OCI-LY1 (cell line): ENCODE measurements at regions not wholly inside any gene's neighbourhood (a gene's known extent, or its start where the extent isn't known, plus 50 kb on each side); places are given as distances from the start of the nearest gene placed in this dataset.

Source experiments
- H2AFZ ChIP-seq: fragments of 200-600 bp; sonication (generic), shearing (Covaris generic); 2 replicates; pipeline ENCODE4 v1.6.0; 2014; ENCODE audit warnings: antibody characterized with exemption, mild to moderate bottlenecking, low read length
- H3F3A ChIP-seq: fragments of 200-600 bp; sonication (generic), shearing (Covaris generic); 2 replicates; pipeline ENCODE4 v1.6.0; 2014; ENCODE audit warnings: mild to moderate bottlenecking, antibody characterized with exemption, low read length, moderate library complexity; ENCODE audit not compliant: insufficient read depth
- H3K27ac ChIP-seq: fragments of 200-600 bp; sonication (generic); 2 replicates; pipeline ENCODE4 v1.5.1; 2014; ENCODE audit warnings: low read length, mixed run types, mild to moderate bottlenecking, low read depth; ENCODE audit not compliant: poor library complexity, severe bottlenecking
- H3K27me3 ChIP-seq: fragments of 200-600 bp; sonication (generic); 2 replicates; pipeline ENCODE4 v1.6.0; 2014; ENCODE audit warnings: antibody characterized with exemption, mild to moderate bottlenecking, low read length, moderate library complexity; ENCODE audit not compliant: insufficient read depth
- H3K36me3 ChIP-seq: fragments of 200-600 bp; sonication (generic); 2 replicates; pipeline ENCODE4 v1.6.1; 2014; ENCODE audit warnings: mild to moderate bottlenecking, antibody characterized with exemption, low read length, moderate library complexity, mixed read lengths; ENCODE audit not compliant: insufficient read depth
- H3K4me1 ChIP-seq: fragments of 200-600 bp; sonication (generic); 2 replicates; pipeline ENCODE4 v1.5.1; 2014; ENCODE audit warnings: mild to moderate bottlenecking, low read length, moderate library complexity; ENCODE audit not compliant: insufficient read depth, severe bottlenecking
- H3K4me2 ChIP-seq: fragments of 200-600 bp; sonication (generic), shearing (Covaris generic); 2 replicates; pipeline ENCODE4 v1.6.1; 2014; ENCODE audit warnings: low read length
- H3K4me3 ChIP-seq: fragments of 200-600 bp; sonication (generic); 2 replicates; pipeline ENCODE4 v1.5.1; 2014; ENCODE audit warnings: low read length, low read depth, mild to moderate bottlenecking, mixed read lengths; ENCODE audit not compliant: poor library complexity, severe bottlenecking
- H3K79me2 ChIP-seq: fragments of 200-600 bp; shearing (Covaris generic); 2 replicates; pipeline ENCODE4 v1.6.1; 2016; ENCODE audit warnings: mixed run types, low read length, mixed read lengths; ENCODE audit not compliant: insufficient read depth
- H3K9ac ChIP-seq: fragments of 200-600 bp; sonication (generic), shearing (Covaris generic); 2 replicates; pipeline ENCODE4 v1.6.1; 2014; ENCODE audit warnings: mild to moderate bottlenecking, low read length, mixed read lengths
- H3K9me2 ChIP-seq: fragments of 200-600 bp; sonication (generic), shearing (Covaris generic); 2 replicates; pipeline ENCODE4 v1.6.1; 2014; ENCODE audit warnings: low read depth, mild to moderate bottlenecking, low read length, mixed read lengths
- H3K9me3 ChIP-seq: fragments of 200-600 bp; shearing (Covaris generic); 2 replicates; pipeline ENCODE4 v1.6.1; 2014; ENCODE audit warnings: low read length, mixed read lengths
- H4K20me1 ChIP-seq: fragments of 200-600 bp; sonication (generic), shearing (Covaris generic); 2 replicates; pipeline ENCODE4 v1.6.0; 2016; ENCODE audit warnings: mild to moderate bottlenecking, low read length; ENCODE audit not compliant: insufficient read depth
- CTCF ChIP-seq: fragments of 200-600 bp; sonication (generic), shearing (Covaris generic); IDR thresholded peaks from 2 replicates; pipeline ENCODE4 v1.5.1; 2017; ENCODE audit warnings: mild to moderate bottlenecking, antibody characterized with exemption, low read length, moderate library complexity, mixed read lengths
- EZH2 ChIP-seq: fragments of 200-600 bp; sonication (generic), shearing (Covaris generic); IDR thresholded peaks from 2 replicates; pipeline ENCODE4 v1.8.0; 2017; ENCODE audit warnings: borderline replicate concordance, mixed run types, mild to moderate bottlenecking, antibody characterized with exemption, low read length, moderate library complexity, mixed read lengths

- no peaks in the 10 kb centered on the region for H3K9me2 ChIP-seq
- no peak overlapping the region for H2AFZ ChIP-seq
- no peaks in the 10 kb centered on the region for H3K79me2 ChIP-seq
- no peaks in the 10 kb centered on the region for H3K27me3 ChIP-seq
- H3K36me3 ChIP-seq: no peaks in the 10 kb centered on the region
- no peaks in the 10 kb centered on the region for H3K4me1 ChIP-seq
- no peaks in the 10 kb centered on the region for H3F3A ChIP-seq
- no peak for TF ChIP-seq EZH2
- TF ChIP-seq CTCF: no peak
- no peaks in the 10 kb centered on the region for H4K20me1 ChIP-seq
- no peak overlapping the region for H3K4me3 ChIP-seq
- H3K9me3 ChIP-seq: no peaks in the 10 kb centered on the region
- no peak overlapping the region for H3K9ac ChIP-seq
- H3K4me2 ChIP-seq: no peak overlapping the region
- H3K27ac ChIP-seq: no peak overlapping the region
Measured at GRCh38 chr4:154064244-154064643, 275.4 kb upstream of the SFRP2 start.

GRCh38 chr4:154049457-154050181 is 260.7 kb upstream of the SFRP2 start:
- H4K20me1 ChIP-seq: no peaks in the 10 kb centered on the region
- H3K4me2 ChIP-seq: no peak overlapping the region
- no peak overlapping the region for H3K27ac ChIP-seq
- TF ChIP-seq EZH2 (no peak), CTCF (no peak; the same call in 1 of the 2 replicates)
- no peak overlapping the region for H3K9ac ChIP-seq
- H3K79me2 ChIP-seq: no peaks in the 10 kb centered on the region
- no peaks in the 10 kb centered on the region for H3K36me3 ChIP-seq
- H3K27me3 ChIP-seq: no peaks in the 10 kb centered on the region
- H3K4me3 ChIP-seq: no peak overlapping the region
- H2AFZ ChIP-seq: no peak overlapping the region
- no peaks in the 10 kb centered on the region for H3K9me2 ChIP-seq
- H3F3A ChIP-seq: no peaks in the 10 kb centered on the region
- H3K9me3 ChIP-seq: no peaks in the 10 kb centered on the region
- H3K4me1 ChIP-seq: no peaks in the 10 kb centered on the region

GRCh38 chr4:154047733-154048132 is 258.9 kb upstream of the SFRP2 start:
- H3K27me3 ChIP-seq: no peaks in the 10 kb centered on the region

More at GRCh38 chr4:154047733-154048132, 258.9 kb upstream of the SFRP2 start:
- TF ChIP-seq EZH2 (no peak), CTCF (no peak)
- H3K4me1 ChIP-seq: no peaks in the 10 kb centered on the region
- H3K36me3 ChIP-seq: no peaks in the 10 kb centered on the region
- no peak overlapping the region for H2AFZ ChIP-seq
- no peak overlapping the region for H3K27ac ChIP-seq
- H3K9me3 ChIP-seq: no peaks in the 10 kb centered on the region
- H3K9me2 ChIP-seq: no peaks in the 10 kb centered on the region
- H3K4me3 ChIP-seq: no peak overlapping the region
- no peaks in the 10 kb centered on the region for H3F3A ChIP-seq
- no peaks in the 10 kb centered on the region for H3K79me2 ChIP-seq
- no peak overlapping the region for H3K4me2 ChIP-seq
- no peak overlapping the region for H3K9ac ChIP-seq
- no peaks in the 10 kb centered on the region for H4K20me1 ChIP-seq
